CD4-positive, alpha-beta memory T cell (primary cell): ENCODE measurements at regions not wholly inside any gene's neighbourhood (a gene's known extent, or its start where the extent isn't known, plus 50 kb on each side); places are given as distances from the start of the nearest gene placed in this dataset.

ENCODE experiments used
- CTCF ChIA-PET: fragments of 350-600 bp; sonication (Branson Sonifier 250); formaldehyde crosslinking; loops from one replicate; lab custom pipeline; 2021; ENCODE audit warnings: inconsistent platforms; ENCODE audit not compliant: partially characterized antibody; lab: Charles Lee
- POLR2A ChIA-PET: fragments of 350-600 bp; sonication (Branson Sonifier 250); formaldehyde crosslinking; loops from one replicate; lab custom pipeline; 2021; ENCODE audit not compliant: partially characterized antibody; lab: Charles Lee
- DNase-seq, 5 donors: peaks; one replicate each; pipeline versions ENCODE4 v3.0.0 to v3.0.0-alpha.2; 2020 to 2022; ENCODE audit warnings: mixed read lengths in 1 of 5
- H3K27ac ChIP-seq: one replicate; pipeline ENCODE4 v1.7.0; 2013; ENCODE audit warnings: low read depth, low read length
- H3K27me3 ChIP-seq: 2 replicates; pipeline ENCODE4 v1.7.0; 2013; ENCODE audit warnings: mild to moderate bottlenecking, low read length, moderate library complexity; ENCODE audit not compliant: insufficient read depth
- H3K36me3 ChIP-seq: 2 replicates; pipeline ENCODE4 v1.7.0; 2013; ENCODE audit warnings: mild to moderate bottlenecking, low read length, moderate library complexity; ENCODE audit not compliant: insufficient read depth
- H3K4me1 ChIP-seq: 2 replicates; pipeline ENCODE4 v1.7.0; 2013; ENCODE audit warnings: mild to moderate bottlenecking, low read length, moderate library complexity; ENCODE audit not compliant: insufficient read depth
- H3K4me3 ChIP-seq, 2 donors: one replicate each; pipeline ENCODE4 v1.7.0; 2013; ENCODE audit warnings: low read length in 2 of 2, mild to moderate bottlenecking in 1 of 2
- H3K9me3 ChIP-seq, 2 donors: one replicate each; pipeline ENCODE4 v1.7.0; 2013; ENCODE audit warnings: low read length in 2 of 2, control low read depth in 1 of 2; ENCODE audit not compliant: control insufficient read depth in 1 of 2
- H3K27ac Mint-ChIP-seq, 7 donors: one replicate each; pipeline ENCODE4 v1.8.0; 2020 to 2021; ENCODE audit warnings: mixed read lengths in 7 of 7, mild to moderate bottlenecking in 6 of 7, inconsistent platforms in 3 of 7, moderate library complexity in 3 of 7
- H3K27me3 Mint-ChIP-seq, 2 donors: one replicate each; pipeline ENCODE4 v1.8.0; 2020 to 2021; ENCODE audit warnings: mixed read lengths in 2 of 2
- H3K36me3 Mint-ChIP-seq, 2 donors: one replicate each; pipeline ENCODE4 v1.8.0; 2020 to 2021; ENCODE audit warnings: mixed read lengths in 2 of 2, inconsistent platforms in 1 of 2, mild to moderate bottlenecking in 1 of 2
- H3K4me1 Mint-ChIP-seq, 4 donors: one replicate each; pipeline ENCODE4 v1.8.0; 2020 to 2021; ENCODE audit warnings: mixed read lengths in 4 of 4, mild to moderate bottlenecking in 1 of 4
- H3K4me3 Mint-ChIP-seq, 8 donors: one replicate each; pipeline ENCODE4 v1.8.0; 2020 to 2021; ENCODE audit warnings: mixed read lengths in 8 of 8, mild to moderate bottlenecking in 7 of 8, moderate library complexity in 6 of 8, inconsistent platforms in 3 of 8
- H3K9me3 Mint-ChIP-seq, 8 donors: one replicate each; pipeline ENCODE4 v1.8.0; 2020 to 2021; ENCODE audit warnings: mixed read lengths in 8 of 8, mild to moderate bottlenecking in 5 of 8, inconsistent platforms in 3 of 8, moderate library complexity in 1 of 8
- intact Hi-C: fragments of 100-400 bp; cut with micrococcal nuclease; formaldehyde crosslinking; loops from one replicate; pipeline ENCODE4 v1.15.1; 2023

DNA sequence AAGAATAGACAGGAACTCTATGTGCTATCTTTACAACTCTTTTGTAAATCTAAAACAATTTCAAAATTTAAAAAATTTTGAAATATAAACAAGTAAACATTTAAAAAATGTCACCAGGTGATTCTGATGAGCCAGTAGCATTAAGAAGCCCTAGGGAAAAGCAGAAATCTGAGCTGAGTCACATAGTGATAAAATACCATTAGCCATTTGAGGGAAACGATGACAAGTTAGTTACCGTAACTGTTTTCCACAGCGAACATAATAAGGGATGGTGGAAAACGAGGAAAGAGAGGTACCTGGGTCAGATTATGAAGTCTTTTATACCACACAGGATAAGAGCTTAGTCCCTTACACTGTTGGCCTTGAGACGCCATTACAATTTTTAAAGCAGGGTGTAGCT, 55.5 kb downstream of the PRR15 start:
- no peaks in the 10 kb centered on the region for H3K4me1 ChIP-seq
- intact Hi-C loops: no loop called here
- Mint-ChIP-seq H3K9me3 (peaks cover 0 to 4% (median 0%) of the 10 kb centered on the region in 8 donors), H3K4me1 (no peaks in the 10 kb centered on the region), H3K27me3 (peaks cover 5 to 10% of the 10 kb centered on the region in 2 donors), H3K4me3 (no peak overlapping the region), H3K36me3 (no peaks in the 10 kb centered on the region), H3K27ac (no peak overlapping the region)
- POLR2A ChIA-PET: no interaction called here
- H3K27me3 ChIP-seq: no peaks in the 10 kb centered on the region
- no peaks in the 10 kb centered on the region for H3K9me3 ChIP-seq
- H3K27ac ChIP-seq: no peak overlapping the region
- H3K36me3 ChIP-seq: no peaks in the 10 kb centered on the region
- no peak overlapping the region for H3K4me3 ChIP-seq
- CTCF ChIA-PET: no interaction called here
- no peak for DNase-seq

DNA sequence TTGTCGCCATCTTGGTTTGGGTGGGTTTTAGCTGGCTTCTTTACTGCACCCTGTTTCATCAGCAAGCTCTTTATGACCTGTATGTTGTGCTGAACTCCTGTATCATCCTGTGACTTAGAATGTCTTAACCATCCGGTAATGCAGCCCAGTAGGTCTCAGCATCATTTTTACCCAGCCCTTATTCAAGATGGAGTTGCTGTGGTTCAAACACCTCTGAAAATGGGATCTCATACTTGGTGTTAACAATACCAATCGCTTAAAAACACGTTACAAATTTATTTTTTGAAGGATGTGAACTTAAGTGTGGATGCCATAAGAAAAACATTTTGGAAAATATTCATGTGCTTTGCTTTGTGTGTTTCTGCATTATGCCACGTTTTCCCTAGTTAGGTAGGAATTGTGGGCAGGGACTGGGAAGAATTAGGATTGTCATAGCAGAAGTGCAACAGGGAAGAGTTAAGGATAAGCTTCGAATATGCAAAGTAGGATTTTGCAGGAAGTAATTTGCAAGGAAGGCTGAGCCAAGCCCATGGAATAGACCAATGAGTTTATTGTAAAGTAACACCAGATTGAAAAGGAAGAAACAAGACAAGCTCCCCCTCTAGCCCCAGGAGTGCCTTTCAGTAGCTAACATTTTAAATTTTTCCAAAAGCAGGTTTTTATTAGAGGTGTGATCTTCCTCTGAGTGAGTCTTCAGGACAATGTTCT, 56.4 kb downstream of the PRR15 start:
- intact Hi-C loops: no loop called here
- Mint-ChIP-seq H3K36me3 (no peaks in the 10 kb centered on the region), H3K27ac (no peak overlapping the region), H3K9me3 (peaks cover 0 to 2% (median 0%) of the 10 kb centered on the region in 8 donors), H3K4me3 (no peak overlapping the region), H3K4me1 (no peaks in the 10 kb centered on the region), H3K27me3 (peaks cover 8% of the 10 kb centered on the region in 2 donors)
- CTCF ChIA-PET: no interaction called here
- no peak for DNase-seq
- H3K4me3 ChIP-seq: no peak overlapping the region
- no peaks in the 10 kb centered on the region for H3K36me3 ChIP-seq
- H3K27me3 ChIP-seq: no peaks in the 10 kb centered on the region
- POLR2A ChIA-PET: no interaction called here
- no peak overlapping the region for H3K27ac ChIP-seq
- H3K4me1 ChIP-seq: no peaks in the 10 kb centered on the region
- no peaks in the 10 kb centered on the region for H3K9me3 ChIP-seq

DNA sequence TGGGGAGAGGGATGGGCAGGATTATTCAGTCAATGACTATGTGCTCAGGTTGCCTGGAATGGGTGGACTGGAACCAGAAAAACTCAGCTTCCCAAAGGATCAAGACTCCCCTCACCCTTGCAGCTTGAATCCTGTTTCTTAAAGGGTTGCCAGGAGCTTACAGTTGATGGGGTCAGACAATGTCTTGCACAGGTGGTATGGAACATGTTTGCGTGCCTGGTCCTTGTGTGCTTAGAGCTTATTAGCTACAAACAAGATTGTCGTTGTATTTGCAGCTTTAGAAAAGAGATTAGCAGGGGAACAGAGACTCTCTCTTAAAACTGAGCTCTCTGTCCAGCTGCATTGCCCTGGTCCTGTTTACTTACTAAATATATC, 56.9 kb downstream of the PRR15 start:
- H3K4me3 Mint-ChIP-seq: no peak overlapping the region
- no peaks in the 10 kb centered on the region for H3K4me1 ChIP-seq
- no peak for DNase-seq
- no peaks in the 10 kb centered on the region for H3K9me3 ChIP-seq
- H3K27ac ChIP-seq: no peak overlapping the region
- no peak overlapping the region for H3K27ac Mint-ChIP-seq
- ChIA-PET CTCF (no interaction called here), POLR2A (no interaction called here)
- no peaks in the 10 kb centered on the region for H3K4me1 Mint-ChIP-seq
- intact Hi-C loops: no loop called here
- no peak overlapping the region for H3K4me3 ChIP-seq
- no peaks in the 10 kb centered on the region for H3K36me3 ChIP-seq
- H3K27me3 ChIP-seq: no peaks in the 10 kb centered on the region
- no peaks in the 10 kb centered on the region for H3K36me3 Mint-ChIP-seq
- peaks cover 0 to 2% (median 0%) of the 10 kb centered on the region in 8 donors for H3K9me3 Mint-ChIP-seq
- H3K27me3 Mint-ChIP-seq: peaks cover 6 to 7% of the 10 kb centered on the region in 2 donors

DNA sequence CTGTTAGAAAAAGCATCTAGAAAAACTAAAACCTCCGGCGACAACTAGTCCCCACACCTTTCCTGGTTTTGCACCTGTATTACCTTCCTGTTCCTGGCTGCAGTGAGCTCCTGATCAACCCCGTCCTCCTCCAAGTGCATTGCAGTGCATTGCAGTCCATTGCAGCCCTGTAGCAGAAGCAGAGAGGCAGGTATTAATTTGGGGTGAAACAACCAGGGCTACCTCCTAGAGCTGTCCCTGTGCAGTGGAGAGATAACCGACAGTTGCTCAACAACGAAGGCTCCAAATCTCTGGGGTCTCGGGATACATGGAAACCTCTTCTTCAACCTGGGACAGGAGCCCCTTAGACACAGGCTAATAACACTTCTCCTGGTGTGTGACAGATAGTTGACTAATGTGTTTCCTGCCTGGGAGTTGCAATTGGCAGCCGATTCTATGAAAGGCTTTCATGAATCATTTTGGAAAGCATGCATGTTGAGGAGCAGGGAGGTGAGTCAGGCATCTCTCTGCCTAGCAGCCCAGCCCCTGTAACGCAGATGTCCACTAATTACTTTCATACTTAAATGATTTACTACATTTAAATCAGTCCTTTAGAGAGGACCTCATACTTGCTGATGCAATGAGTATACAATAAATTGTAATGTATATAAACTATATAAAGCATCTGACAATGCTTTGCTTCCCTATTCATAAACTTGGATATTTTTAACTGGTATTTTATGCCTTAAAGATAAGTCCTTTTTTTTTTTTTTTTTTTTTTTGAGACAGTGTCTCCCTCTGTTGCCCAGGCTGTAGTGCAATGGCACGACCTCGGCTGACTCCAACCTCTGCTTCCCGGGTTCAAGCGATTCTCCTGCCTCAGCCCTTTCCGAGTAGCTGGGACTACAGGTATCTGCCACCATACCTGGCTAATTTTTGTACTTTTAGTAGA, 59.0 kb downstream of the PRR15 start:
- H3K27me3 Mint-ChIP-seq: peaks cover 2 to 4% of the 10 kb centered on the region in 2 donors
- no peak overlapping the region for H3K27ac Mint-ChIP-seq
- CTCF ChIA-PET: interaction anchor here (0.7 kb wide), 1 partner anchor 190 kb away, joined by 3 read pairs; no protein-coding TSS in a partner anchor
- no peak overlapping the region for H3K4me3 Mint-ChIP-seq
- no peaks in the 10 kb centered on the region for H3K27me3 ChIP-seq
- POLR2A ChIA-PET: no interaction called here
- DNase-seq: no peak
- H3K4me1 ChIP-seq: no peaks in the 10 kb centered on the region
- no peaks in the 10 kb centered on the region for H3K36me3 ChIP-seq
- H3K9me3 ChIP-seq: no peaks in the 10 kb centered on the region
- H3K4me1 Mint-ChIP-seq: no peaks in the 10 kb centered on the region
- intact Hi-C loops: no loop called here
- H3K36me3 Mint-ChIP-seq: no peaks in the 10 kb centered on the region
- H3K4me3 ChIP-seq: no peak overlapping the region
- H3K27ac ChIP-seq: no peak overlapping the region
- H3K9me3 Mint-ChIP-seq: peaks cover 0 to 2% (median 0%) of the 10 kb centered on the region in 8 donors

DNA sequence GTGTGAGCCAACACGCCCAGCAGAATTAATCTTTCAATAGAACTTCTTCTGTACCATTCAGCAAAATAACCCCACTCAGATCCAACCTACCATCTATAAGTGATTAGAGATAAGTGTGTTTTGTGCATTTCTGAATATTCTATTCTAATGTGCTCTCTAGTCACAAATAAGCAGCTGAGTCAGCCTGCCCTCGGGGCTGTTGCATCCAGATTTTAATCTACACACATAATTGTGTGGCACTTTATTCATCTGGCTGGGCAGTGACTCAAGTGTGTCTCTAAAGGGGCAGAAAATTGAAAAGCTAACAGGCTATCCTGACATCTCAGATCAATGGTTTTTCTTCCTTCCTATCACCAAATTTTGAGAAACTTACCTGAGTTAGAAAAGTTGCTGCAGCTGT, 60.3 kb downstream of the PRR15 start:
- Mint-ChIP-seq H3K4me1 (no peaks in the 10 kb centered on the region), H3K4me3 (no peak overlapping the region), H3K27ac (no peak overlapping the region), H3K27me3 (peaks cover 2 to 4% of the 10 kb centered on the region in 2 donors), H3K36me3 (no peaks in the 10 kb centered on the region), H3K9me3 (no peaks in the 10 kb centered on the region)
- no peaks in the 10 kb centered on the region for H3K9me3 ChIP-seq
- DNase-seq: no peak
- no peaks in the 10 kb centered on the region for H3K27me3 ChIP-seq
- no peaks in the 10 kb centered on the region for H3K36me3 ChIP-seq
- ChIA-PET CTCF (no interaction called here), POLR2A (no interaction called here)
- no peak overlapping the region for H3K27ac ChIP-seq
- no peak overlapping the region for H3K4me3 ChIP-seq
- no peaks in the 10 kb centered on the region for H3K4me1 ChIP-seq
- intact Hi-C loops: no loop called here

DNA sequence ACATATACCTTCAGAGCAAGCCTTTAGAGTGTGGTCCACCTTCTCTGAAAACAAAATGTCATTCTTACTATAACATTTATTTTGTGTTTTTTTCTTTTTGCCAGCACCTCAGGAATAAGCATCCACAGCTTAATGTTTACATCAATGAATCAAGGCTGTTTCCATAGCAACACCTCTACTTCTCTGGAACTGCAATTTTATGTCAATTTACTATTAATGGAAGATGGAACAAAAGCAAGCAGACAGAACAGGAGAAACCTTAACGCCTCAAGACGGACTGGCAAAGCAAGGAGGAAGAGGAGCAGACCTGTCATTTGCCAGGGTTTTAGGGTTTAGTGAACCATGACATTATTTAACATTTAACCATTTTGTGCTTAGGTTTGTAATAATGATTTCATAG, 63.1 kb downstream of the PRR15 start:
- Histone ChIP-seq H3K4me1 (no peaks in the 10 kb centered on the region), H3K36me3 (no peaks in the 10 kb centered on the region), H3K9me3 (no peaks in the 10 kb centered on the region), H3K27ac (no peak overlapping the region), H3K4me3 (no peak overlapping the region), H3K27me3 (no peaks in the 10 kb centered on the region)
- Mint-ChIP-seq H3K36me3 (no peaks in the 10 kb centered on the region), H3K27ac (no peak overlapping the region), H3K4me3 (no peak overlapping the region), H3K4me1 (no peaks in the 10 kb centered on the region), H3K27me3 (peaks cover 3 to 4% of the 10 kb centered on the region in 2 donors), H3K9me3 (no peaks in the 10 kb centered on the region)
- ChIA-PET POLR2A (no interaction called here), CTCF (no interaction called here)
- intact Hi-C loops: no loop called here
- no peak for DNase-seq

DNA sequence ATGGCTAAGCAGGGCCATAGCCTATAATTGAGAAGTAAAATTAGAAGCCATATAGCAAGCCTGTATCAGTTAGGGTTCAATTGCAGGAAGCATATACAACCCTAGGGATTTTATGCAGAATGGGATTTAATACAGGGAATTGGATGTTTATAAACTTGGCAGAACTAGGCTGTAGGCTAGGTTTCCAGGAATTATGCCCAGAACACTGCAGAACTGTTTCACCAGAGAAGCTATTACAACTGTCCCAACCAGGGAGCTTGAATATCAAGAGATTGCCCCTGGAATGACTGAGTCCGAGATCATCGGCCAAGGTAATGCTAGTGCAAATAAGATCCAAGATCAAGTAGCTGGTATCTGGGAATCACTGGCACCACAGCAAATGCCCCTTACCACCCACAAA, 64.0 kb downstream of the PRR15 start:
- H3K36me3 Mint-ChIP-seq: no peaks in the 10 kb centered on the region
- Histone ChIP-seq H3K27ac (no peak overlapping the region), H3K36me3 (no peaks in the 10 kb centered on the region), H3K4me1 (no peaks in the 10 kb centered on the region), H3K4me3 (no peak overlapping the region), H3K9me3 (no peaks in the 10 kb centered on the region), H3K27me3 (no peaks in the 10 kb centered on the region)
- no peak overlapping the region for H3K27ac Mint-ChIP-seq
- H3K27me3 Mint-ChIP-seq: peaks cover 3 to 4% of the 10 kb centered on the region in 2 donors
- intact Hi-C loops: no loop called here
- H3K9me3 Mint-ChIP-seq: no peaks in the 10 kb centered on the region
- DNase-seq: no peak
- no peaks in the 10 kb centered on the region for H3K4me1 Mint-ChIP-seq
- CTCF ChIA-PET: no interaction called here
- POLR2A ChIA-PET: no interaction called here
- H3K4me3 Mint-ChIP-seq: no peak overlapping the region
